ENCODE measurements at regions not wholly inside any gene's neighbourhood (a gene's known extent, or its start where the extent isn't known, plus 50 kb on each side); places are given as distances from the start of the nearest gene placed in this dataset.
"Not testable (repeated sequence)": the region's sequence is repeated elsewhere in the genome, so short reads cannot be mapped to it uniquely, and the experiment has no call there.

- no peak overlapping the region for H3K27ac ChIP-seq (ENCODE audit: low read length in 2 of 2)
- no peak overlapping the region for H2AFZ ChIP-seq (ENCODE audit: insufficient read depth, low read depth, low read length, poor library complexity, severe bottlenecking)
- H3K79me2 ChIP-seq (ENCODE audit: control insufficient read depth, insufficient read depth, low read length), result no peaks in the 10 kb centered on the region
- 92% methylated on average over 2 of the region's 4 CpGs for WGBS (ENCODE audit: insufficient coverage)
- H3K4me2 ChIP-seq (replicated peaks; ENCODE audit: low read depth, low read length, poor library complexity, severe bottlenecking), result no peak overlapping the region
- DNase-seq (no peak), ATAC-seq (ENCODE audit: low read depth) (no peak)
- no peaks in the 10 kb centered on the region for H4K20me1 ChIP-seq (ENCODE audit: control insufficient read depth, insufficient read depth, low read length, poor library complexity, severe bottlenecking)
- Mint-ChIP-seq H3K4me3 (no peak overlapping the region), H3K4me1 (peaks cover 2% of the 10 kb centered on the region), H3K27ac (no peak overlapping the region), H3K9me3 (ENCODE audit: insufficient read depth) (no peaks in the 10 kb centered on the region), H3K27me3 (peaks cover 23% of the 10 kb centered on the region)
- no peak for TF ChIP-seq EZH2 (IDR thresholded peaks at IDR 0.05; ENCODE audit: borderline replicate concordance, insufficient read depth, low read depth, low read length, poor library complexity, severe bottlenecking)
- TF ChIP-seq, protein P1, sequence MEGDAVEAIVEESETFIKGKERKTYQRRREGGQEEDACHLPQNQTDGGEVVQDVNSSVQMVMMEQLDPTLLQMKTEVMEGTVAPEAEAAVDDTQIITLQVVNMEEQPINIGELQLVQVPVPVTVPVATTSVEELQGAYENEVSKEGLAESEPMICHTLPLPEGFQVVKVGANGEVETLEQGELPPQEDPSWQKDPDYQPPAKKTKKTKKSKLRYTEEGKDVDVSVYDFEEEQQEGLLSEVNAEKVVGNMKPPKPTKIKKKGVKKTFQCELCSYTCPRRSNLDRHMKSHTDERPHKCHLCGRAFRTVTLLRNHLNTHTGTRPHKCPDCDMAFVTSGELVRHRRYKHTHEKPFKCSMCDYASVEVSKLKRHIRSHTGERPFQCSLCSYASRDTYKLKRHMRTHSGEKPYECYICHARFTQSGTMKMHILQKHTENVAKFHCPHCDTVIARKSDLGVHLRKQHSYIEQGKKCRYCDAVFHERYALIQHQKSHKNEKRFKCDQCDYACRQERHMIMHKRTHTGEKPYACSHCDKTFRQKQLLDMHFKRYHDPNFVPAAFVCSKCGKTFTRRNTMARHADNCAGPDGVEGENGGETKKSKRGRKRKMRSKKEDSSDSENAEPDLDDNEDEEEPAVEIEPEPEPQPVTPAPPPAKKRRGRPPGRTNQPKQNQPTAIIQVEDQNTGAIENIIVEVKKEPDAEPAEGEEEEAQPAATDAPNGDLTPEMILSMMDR (IDR thresholded peaks at IDR 0.05), result no peak
- no peak overlapping the region for H3K9ac ChIP-seq (ENCODE audit: low read length)
- H3K9me3 ChIP-seq (ENCODE audit: control extremely low read depth in 1 of 3, control insufficient read depth in 2 of 3, insufficient read depth in 1 of 3, low read length in 2 of 3), result no peaks in the 10 kb centered on the region
- ChIA-PET POLR2A (no interaction called here), CTCF (interaction anchor here (1.0 to 7.2 kb wide), 3 partner anchors 8 to 187 kb away, joined by 4 to 156 read pairs (median 5); no protein-coding TSS in a partner anchor)
- H3K4me1 ChIP-seq (ENCODE audit: control insufficient read depth in 2 of 2, insufficient read depth in 2 of 2, low read length in 2 of 2), result peaks cover 3 to 5% of the 10 kb centered on the region in 2 donors
- H3K36me3 ChIP-seq (replicated peaks in 1 of 2; ENCODE audit: control extremely low read depth in 1 of 2, control insufficient read depth in 1 of 2, extremely low read depth in 1 of 2, insufficient read depth in 2 of 2, low read length in 1 of 2), result no peaks in the 10 kb centered on the region
- peaks cover 0 to 12% (median 0%) of the 10 kb centered on the region in 4 experiments for H3K27me3 ChIP-seq (replicated peaks in 1 of 4; ENCODE audit: control extremely low read depth in 1 of 4, control insufficient read depth in 3 of 4, insufficient read depth in 4 of 4, low read length in 3 of 4)
- intact Hi-C loops (cut with micrococcal nuclease), result loop anchor here (5.0 kb wide), 1 partner anchor 64 kb away; the partner anchor contains the start of gene WAPL
- H3K4me3 ChIP-seq (ENCODE audit: control extremely low read depth in 1 of 5, extremely low read depth in 1 of 5, insufficient read depth in 1 of 5, low read depth in 2 of 5, low read length in 4 of 5), result no peak overlapping the region
Observed at GRCh38 chr10:86586516-86586915, 64.9 kb upstream of the WAPL start.

DNA sequence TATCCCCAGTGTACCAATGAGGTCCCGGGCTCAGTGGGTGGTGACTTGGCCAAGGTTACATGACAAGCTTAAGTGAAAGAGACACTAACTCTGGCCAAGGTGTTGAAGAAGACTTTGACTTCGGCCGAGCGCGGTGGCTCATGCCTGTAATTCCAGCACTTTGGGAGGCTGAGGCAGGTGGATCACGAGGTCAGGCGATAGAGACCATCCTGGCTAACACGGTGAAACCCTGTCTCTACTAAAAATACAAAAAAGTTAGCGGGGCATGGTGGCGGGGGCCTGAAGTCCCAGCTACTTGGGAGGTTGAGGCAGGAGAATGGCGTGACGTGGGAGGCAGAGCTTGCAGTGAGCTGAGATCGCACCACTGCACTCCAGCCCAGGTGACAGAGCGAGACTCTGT is 65.6 kb upstream of the OPN4 start:
- H3K27me3 Mint-ChIP-seq, result peaks cover 30% of the 10 kb centered on the region
- H3K79me2 ChIP-seq (ENCODE audit: control insufficient read depth, insufficient read depth, low read length); H3K27ac ChIP-seq (ENCODE audit: low read length in 2 of 2); H3K36me3 ChIP-seq (replicated peaks in 1 of 2; ENCODE audit: control extremely low read depth in 1 of 2, control insufficient read depth in 1 of 2, extremely low read depth in 1 of 2, insufficient read depth in 2 of 2, low read length in 1 of 2); POLR2A ChIA-PET; H3K4me3 ChIP-seq (ENCODE audit: control extremely low read depth in 1 of 5, extremely low read depth in 1 of 5, insufficient read depth in 1 of 5, low read depth in 2 of 5, low read length in 4 of 5); H3K4me3 Mint-ChIP-seq; H3K9me3 Mint-ChIP-seq (ENCODE audit: insufficient read depth); H3K4me1 Mint-ChIP-seq; H4K20me1 ChIP-seq (ENCODE audit: control insufficient read depth, insufficient read depth, low read length, poor library complexity, severe bottlenecking); DNase-seq; H3K9ac ChIP-seq (ENCODE audit: low read length); H2AFZ ChIP-seq (ENCODE audit: insufficient read depth, low read depth, low read length, poor library complexity, severe bottlenecking); H3K4me2 ChIP-seq (replicated peaks; ENCODE audit: low read depth, low read length, poor library complexity, severe bottlenecking); H3K9me3 ChIP-seq (ENCODE audit: control extremely low read depth in 1 of 3, control insufficient read depth in 2 of 3, insufficient read depth in 1 of 3, low read length in 2 of 3); H3K27ac Mint-ChIP-seq; H3K4me1 ChIP-seq (ENCODE audit: control insufficient read depth in 2 of 2, insufficient read depth in 2 of 2, low read length in 2 of 2); ATAC-seq (ENCODE audit: low read depth): not testable (repeated sequence)
- H3K27me3 ChIP-seq (replicated peaks in 1 of 4; ENCODE audit: control extremely low read depth in 1 of 4, control insufficient read depth in 3 of 4, insufficient read depth in 4 of 4, low read length in 3 of 4), result peaks cover 0 to 15% (median 0%) of the 10 kb centered on the region in 4 experiments
- 94% methylated on average over 10 of the region's 14 CpGs for WGBS (ENCODE audit: insufficient coverage)
- intact Hi-C loops (cut with micrococcal nuclease), result loop anchor here (5.0 kb wide), 1 partner anchor 66 kb away; the partner anchor contains the start of gene WAPL
- CTCF ChIA-PET, result interaction anchor here (0.9 kb wide), 1 partner anchor 189 kb away, joined by 3 read pairs; no protein-coding TSS in a partner anchor

Measured in B cell (primary cell).